Cardiac muscle cell (in vitro differentiated cells and primary cell): ENCODE measurements at regions not wholly inside any gene's neighbourhood (a gene's known extent, or its start where the extent isn't known, plus 50 kb on each side); places are given as distances from the start of the nearest gene placed in this dataset.
"Not testable (repeated sequence)": the region's sequence is repeated elsewhere in the genome, so short reads cannot be mapped to it uniquely, and the experiment has no call there.

ENCODE experiments used
- DNase-seq, 2 donors: peaks; one replicate each; pipeline versions ENCODE4 v3.0.0 to v3.0.0-alpha.2; 2010 to 2017; ENCODE audit warnings: low read depth in 1 of 2, low spot score in 1 of 2
- H3K27ac ChIP-seq: fragments of 200-600 bp; sonication (generic); 2 replicates; pipeline ENCODE4 v1.5.1; 2016
- H3K27me3 ChIP-seq: fragments of 200-600 bp; sonication (generic); 2 replicates; pipeline ENCODE4 v1.6.0; 2016; ENCODE audit warnings: control low read depth
- H3K36me3 ChIP-seq: fragments of 200-600 bp; sonication (generic); 2 replicates; pipeline ENCODE4 v1.5.1; 2016; ENCODE audit warnings: control low read depth
- H3K4me1 ChIP-seq: fragments of 200-600 bp; sonication (generic); 2 replicates; pipeline ENCODE4 v1.8.1; 2017; ENCODE audit warnings: low read depth, mild to moderate bottlenecking, mixed run types
- H3K4me3 ChIP-seq: fragments of 200-600 bp; sonication (generic); 2 replicates; pipeline ENCODE4 v1.5.1; 2016; ENCODE audit warnings: mild to moderate bottlenecking
- H3K9me3 ChIP-seq: fragments of 200-600 bp; sonication (generic); 2 replicates; pipeline ENCODE4 v1.5.1; 2017; ENCODE audit warnings: low read depth, mild to moderate bottlenecking, control low read depth
- TF ChIP-seq, protein P1 (sequence below): IDR thresholded peaks from 2 replicates; pipeline ENCODE4 v1.5.1; 2012; ENCODE audit warnings: low read depth, mild to moderate bottlenecking, low read length

DNA sequence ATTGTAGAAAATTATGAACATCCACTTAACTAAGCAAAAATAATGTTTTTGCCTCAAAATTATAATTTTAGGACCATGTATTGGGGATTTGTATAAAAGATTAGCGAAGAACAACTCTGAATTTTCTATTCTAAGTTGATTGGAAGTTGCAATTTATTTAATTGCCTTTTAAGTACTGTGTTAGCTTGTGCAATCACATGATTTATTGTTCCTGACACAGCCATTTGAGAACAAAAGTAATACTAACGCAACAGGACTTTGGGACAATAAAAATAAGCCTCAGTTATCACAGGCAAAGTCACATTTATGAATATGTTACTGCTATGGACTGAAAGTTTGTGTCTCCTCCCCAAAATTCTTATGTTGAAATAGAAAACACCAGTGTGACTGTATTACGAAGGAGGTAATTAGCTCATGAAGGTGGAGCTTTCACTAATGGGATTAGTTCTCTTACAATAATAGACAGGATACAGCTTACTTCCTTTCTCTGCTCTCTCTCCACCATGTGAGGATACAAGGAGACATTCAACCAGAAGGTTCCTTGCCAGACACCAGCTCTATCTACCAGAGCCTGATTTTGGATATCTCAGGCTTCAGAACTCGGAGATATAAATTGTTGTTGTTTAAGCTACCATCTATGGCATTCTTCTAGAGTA is 745.9 kb downstream of the ZBBX start:
- H3K9me3 ChIP-seq, result no peaks in the 10 kb centered on the region
- DNase-seq, result no peak
- no peaks in the 10 kb centered on the region for H3K36me3 ChIP-seq
- TF ChIP-seq, protein P1, sequence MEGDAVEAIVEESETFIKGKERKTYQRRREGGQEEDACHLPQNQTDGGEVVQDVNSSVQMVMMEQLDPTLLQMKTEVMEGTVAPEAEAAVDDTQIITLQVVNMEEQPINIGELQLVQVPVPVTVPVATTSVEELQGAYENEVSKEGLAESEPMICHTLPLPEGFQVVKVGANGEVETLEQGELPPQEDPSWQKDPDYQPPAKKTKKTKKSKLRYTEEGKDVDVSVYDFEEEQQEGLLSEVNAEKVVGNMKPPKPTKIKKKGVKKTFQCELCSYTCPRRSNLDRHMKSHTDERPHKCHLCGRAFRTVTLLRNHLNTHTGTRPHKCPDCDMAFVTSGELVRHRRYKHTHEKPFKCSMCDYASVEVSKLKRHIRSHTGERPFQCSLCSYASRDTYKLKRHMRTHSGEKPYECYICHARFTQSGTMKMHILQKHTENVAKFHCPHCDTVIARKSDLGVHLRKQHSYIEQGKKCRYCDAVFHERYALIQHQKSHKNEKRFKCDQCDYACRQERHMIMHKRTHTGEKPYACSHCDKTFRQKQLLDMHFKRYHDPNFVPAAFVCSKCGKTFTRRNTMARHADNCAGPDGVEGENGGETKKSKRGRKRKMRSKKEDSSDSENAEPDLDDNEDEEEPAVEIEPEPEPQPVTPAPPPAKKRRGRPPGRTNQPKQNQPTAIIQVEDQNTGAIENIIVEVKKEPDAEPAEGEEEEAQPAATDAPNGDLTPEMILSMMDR, result no peak
- H3K27me3 ChIP-seq, result no peaks in the 10 kb centered on the region
- no peak overlapping the region for H3K27ac ChIP-seq
- H3K4me3 ChIP-seq, result no peak overlapping the region
- no peaks in the 10 kb centered on the region for H3K4me1 ChIP-seq

DNA sequence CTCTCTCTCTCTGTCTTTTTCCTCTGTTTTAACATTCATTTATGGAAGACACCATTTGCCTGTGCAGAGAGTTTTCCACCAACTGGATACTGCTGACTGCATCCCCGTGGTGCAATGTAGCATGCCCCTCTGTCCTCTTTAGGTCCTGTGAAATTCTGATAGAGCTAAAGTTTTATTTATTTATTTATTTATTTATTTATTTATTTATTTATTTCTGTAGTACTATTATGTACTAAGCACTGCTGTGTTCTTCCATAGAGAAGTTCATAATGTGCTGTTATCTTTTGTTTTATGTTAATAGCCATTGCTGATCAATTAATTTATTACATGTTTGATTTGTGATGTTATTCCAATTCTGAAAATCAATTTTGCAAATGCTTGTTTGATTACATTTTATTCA is 749.9 kb downstream of the ZBBX start:
- no peaks in the 10 kb centered on the region for H3K4me1 ChIP-seq
- no peak overlapping the region for H3K4me3 ChIP-seq
- DNase-seq, result no peak
- TF ChIP-seq, protein P1, result no peak
- no peaks in the 10 kb centered on the region for H3K9me3 ChIP-seq
- H3K27ac ChIP-seq, result no peak overlapping the region
- no peaks in the 10 kb centered on the region for H3K36me3 ChIP-seq
- H3K27me3 ChIP-seq, result no peaks in the 10 kb centered on the region

DNA sequence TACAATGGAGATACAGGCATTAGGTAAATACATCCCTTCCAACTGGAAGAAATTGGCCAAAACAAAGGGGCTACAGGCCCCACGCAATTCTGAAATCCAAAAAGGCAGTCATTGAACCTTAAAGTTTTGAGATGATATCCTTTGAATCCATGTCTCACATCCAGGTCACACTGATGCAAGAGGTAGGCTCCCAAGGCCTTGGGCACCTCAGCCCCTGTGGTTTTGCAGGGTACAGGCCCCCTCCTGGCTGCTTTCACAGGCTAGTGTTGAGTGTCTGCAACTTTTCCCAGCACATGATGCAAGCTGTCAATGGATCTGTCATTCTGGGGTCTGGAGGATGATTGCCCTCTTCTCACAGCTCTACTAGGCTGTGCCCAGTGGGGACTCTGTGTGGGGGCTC is 766.7 kb downstream of the ZBBX start:
- no peak for DNase-seq
- H3K4me3 ChIP-seq, result no peak overlapping the region
- no peaks in the 10 kb centered on the region for H3K9me3 ChIP-seq
- no peaks in the 10 kb centered on the region for H3K4me1 ChIP-seq
- no peaks in the 10 kb centered on the region for H3K36me3 ChIP-seq
- TF ChIP-seq, protein P1, result no peak
- H3K27me3 ChIP-seq, result no peaks in the 10 kb centered on the region
- H3K27ac ChIP-seq, result no peak overlapping the region

DNA sequence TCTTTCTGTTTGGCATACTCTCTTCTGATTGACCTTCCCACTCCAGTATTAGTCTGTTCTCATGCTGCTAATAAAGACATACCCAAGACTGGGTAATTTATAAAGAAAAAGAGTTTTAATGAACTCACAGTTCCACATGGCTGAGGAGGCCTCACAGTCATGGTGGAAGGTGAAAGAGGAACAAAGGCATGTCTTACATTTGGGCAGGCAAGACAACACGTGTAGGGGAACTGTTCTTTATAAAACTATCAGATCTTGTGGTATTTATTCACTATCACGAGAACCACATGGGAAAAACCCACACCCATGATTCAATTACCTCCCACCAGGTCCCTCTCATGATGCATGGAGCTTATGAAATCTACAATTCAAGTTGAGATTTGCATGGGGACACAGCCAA is 767.3 kb downstream of the ZBBX start:
- H3K4me3 ChIP-seq, H3K27ac ChIP-seq, H3K27me3 ChIP-seq, DNase-seq, H3K36me3 ChIP-seq, H3K9me3 ChIP-seq, H3K4me1 ChIP-seq: not testable (repeated sequence)

DNA sequence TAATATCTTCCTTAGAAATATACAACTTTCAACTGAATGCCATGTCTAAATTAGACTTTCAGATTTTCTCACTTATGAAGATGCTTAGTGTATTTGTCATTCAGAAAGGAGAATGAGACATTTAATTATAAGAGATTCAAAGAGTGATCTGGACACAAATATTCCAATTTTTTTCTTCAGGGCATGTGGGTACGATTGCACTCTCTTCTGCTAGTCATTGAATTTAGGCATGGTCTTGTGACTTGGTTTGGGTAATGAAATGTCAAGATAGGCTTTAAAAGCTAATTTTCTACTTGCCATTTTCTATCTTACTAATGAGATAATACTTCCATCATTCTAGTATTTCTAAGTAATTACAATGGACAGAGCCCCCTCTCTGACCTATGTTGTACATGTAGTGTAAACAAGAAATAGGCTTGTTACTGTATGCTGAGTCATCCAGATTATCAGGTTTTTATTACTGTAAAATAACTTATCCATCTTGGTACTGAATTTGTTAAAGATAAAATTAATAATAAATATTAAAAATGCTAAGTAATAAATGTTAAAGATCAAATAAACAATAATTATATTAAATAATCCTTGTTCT is 770.8 kb upstream of the BCHE start:
- TF ChIP-seq, protein P1, result no peak
- Histone ChIP-seq H3K27ac (no peak overlapping the region), H3K4me1 (no peaks in the 10 kb centered on the region), H3K4me3 (no peak overlapping the region), H3K36me3 (no peaks in the 10 kb centered on the region), H3K27me3 (no peaks in the 10 kb centered on the region), H3K9me3 (no peaks in the 10 kb centered on the region)
- no peak for DNase-seq

DNA sequence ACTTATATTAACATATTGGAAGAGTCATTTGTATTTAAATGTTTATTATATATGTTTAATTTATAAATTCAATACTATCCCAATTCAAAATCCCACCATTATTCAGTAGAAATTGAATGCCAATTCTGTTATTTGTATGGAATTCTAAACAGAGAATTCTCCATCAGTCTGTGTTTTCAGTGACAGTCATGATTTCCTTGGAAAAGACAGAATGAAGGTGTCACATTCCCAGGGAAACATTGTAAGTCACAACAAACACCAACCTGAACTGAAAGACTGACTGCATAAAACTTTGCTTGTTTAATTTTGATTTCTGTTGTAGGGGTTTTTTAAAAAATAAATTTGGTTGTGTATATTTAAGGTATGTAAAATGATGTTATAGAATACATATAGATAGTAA is 769.8 kb upstream of the BCHE start:
- TF ChIP-seq, protein P1, result no peak
- Histone ChIP-seq H3K27me3 (no peaks in the 10 kb centered on the region), H3K4me3 (no peak overlapping the region), H3K4me1 (no peaks in the 10 kb centered on the region), H3K36me3 (no peaks in the 10 kb centered on the region), H3K27ac (no peak overlapping the region), H3K9me3 (no peaks in the 10 kb centered on the region)
- DNase-seq, result no peak
